ENCODE measurements at regions not wholly inside any gene's neighbourhood (a gene's known extent, or its start where the extent isn't known, plus 50 kb on each side); places are given as distances from the start of the nearest gene placed in this dataset.

GRCh38 chr12:115374480-115375185 lies 690.7 kb upstream of the TBX3 start:
- POLR2A ChIA-PET (ENCODE audit: unreplicated experiment), result interaction anchor here (0.6 kb wide), 1 partner anchor 690 kb away, joined by 3 read pairs; the partner anchor contains the start of gene TBX3
- CTCF ChIA-PET, result no interaction called here
- TF ChIP-seq CTCF (conservative IDR thresholded peaks at IDR 0.05; ENCODE audit: low read depth, low read length) (no peak), EZH2 (IDR thresholded peaks at IDR 0.05; ENCODE audit: low read length, unreplicated experiment) (no peak), EZH2phosphoT487 (IDR thresholded peaks at IDR 0.05; ENCODE audit: borderline replicate concordance, low read length) (no peak)
- Histone ChIP-seq H4K20me1 (ENCODE audit: low read length) (no peaks in the 10 kb centered on the region), H3K4me2 (ENCODE audit: low read length) (peak overlapping the region; percentile 38), H3K36me3 (ENCODE audit: low read depth, low read length) (no peaks in the 10 kb centered on the region), H3F3A (ENCODE audit: low read length, unreplicated experiment) (no peaks in the 10 kb centered on the region), H3K27me3 (ENCODE audit: low read length) (no peaks in the 10 kb centered on the region), H2AFZ (ENCODE audit: low read length) (peak overlapping the region; percentile 57; the same call in 1 of the 2 replicates), H3K4me1 (ENCODE audit: insufficient read depth, low read length) (peaks cover 22% of the 10 kb centered on the region), H3K9me3 (ENCODE audit: low read length) (no peaks in the 10 kb centered on the region), H3K9me2 (replicated peaks; ENCODE audit: low read length) (no peaks in the 10 kb centered on the region), H3K9ac (ENCODE audit: low read length) (peak overlapping the region; percentile 3; the same call in 1 of the 2 replicates), H3K4me3 (ENCODE audit: low read length) (no peak overlapping the region), H3K79me2 (ENCODE audit: low read length) (no peaks in the 10 kb centered on the region), H3K27ac (ENCODE audit: low read length) (peak overlapping the region; percentile 68)
- intact Hi-C loops (cut with micrococcal nuclease), result no loop called here
- ATAC-seq, result no peak
- no TSS peak for BruUV-seq (replicated peaks)
- no peak for DNase-seq

DNA sequence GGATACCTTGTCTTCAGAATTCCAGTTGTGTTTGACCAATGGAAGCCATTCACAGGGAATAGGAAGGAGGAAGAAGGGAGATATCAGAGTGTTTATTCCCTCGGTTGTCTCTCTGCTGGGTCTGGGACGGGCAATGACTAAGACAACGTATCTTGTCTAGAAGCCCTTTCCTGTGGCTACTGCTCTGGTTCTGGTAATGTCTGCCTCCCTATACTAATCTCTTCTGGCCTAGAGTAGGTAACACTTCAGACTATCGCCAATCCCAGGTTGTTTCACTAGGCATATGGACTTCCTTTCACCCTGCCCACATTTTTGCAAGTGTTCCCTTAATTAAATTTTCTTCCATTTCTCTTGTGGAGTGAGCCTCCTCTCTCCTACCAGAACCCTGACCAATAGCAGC lies 687.7 kb upstream of the TBX3 start:
- POLR2A ChIA-PET (ENCODE audit: unreplicated experiment), result no interaction called here
- Histone ChIP-seq H3K9me3 (ENCODE audit: low read length) (no peaks in the 10 kb centered on the region), H3K4me2 (ENCODE audit: low read length) (no peak overlapping the region), H3K9me2 (replicated peaks; ENCODE audit: low read length) (no peaks in the 10 kb centered on the region), H2AFZ (ENCODE audit: low read length) (no peak overlapping the region), H3F3A (ENCODE audit: low read length, unreplicated experiment) (no peaks in the 10 kb centered on the region), H3K9ac (ENCODE audit: low read length) (no peak overlapping the region), H3K4me3 (ENCODE audit: low read length) (no peak overlapping the region), H3K27ac (ENCODE audit: low read length) (no peak overlapping the region), H3K27me3 (ENCODE audit: low read length) (no peaks in the 10 kb centered on the region), H3K4me1 (ENCODE audit: insufficient read depth, low read length) (peaks cover 15% of the 10 kb centered on the region), H3K79me2 (ENCODE audit: low read length) (no peaks in the 10 kb centered on the region), H4K20me1 (ENCODE audit: low read length) (no peaks in the 10 kb centered on the region), H3K36me3 (ENCODE audit: low read depth, low read length) (no peaks in the 10 kb centered on the region)
- BruUV-seq (replicated peaks), result no TSS peak
- DNase-seq (no peak), ATAC-seq (no peak)
- intact Hi-C loops (cut with micrococcal nuclease), result no loop called here
- CTCF ChIA-PET, result no interaction called here
- TF ChIP-seq CTCF (conservative IDR thresholded peaks at IDR 0.05; ENCODE audit: low read depth, low read length) (no peak), EZH2 (IDR thresholded peaks at IDR 0.05; ENCODE audit: low read length, unreplicated experiment) (no peak), EZH2phosphoT487 (IDR thresholded peaks at IDR 0.05; ENCODE audit: borderline replicate concordance, low read length) (no peak)

GRCh38 chr12:115370650-115371049 lies 686.7 kb upstream of the TBX3 start:
- Histone ChIP-seq H3K36me3 (ENCODE audit: low read depth, low read length) (no peaks in the 10 kb centered on the region), H3K9me2 (replicated peaks; ENCODE audit: low read length) (no peaks in the 10 kb centered on the region), H3F3A (ENCODE audit: low read length, unreplicated experiment) (no peaks in the 10 kb centered on the region), H3K9ac (ENCODE audit: low read length) (no peak overlapping the region), H3K4me3 (ENCODE audit: low read length) (no peak overlapping the region), H2AFZ (ENCODE audit: low read length) (no peak overlapping the region), H3K4me1 (ENCODE audit: insufficient read depth, low read length) (peaks cover 11% of the 10 kb centered on the region), H3K79me2 (ENCODE audit: low read length) (no peaks in the 10 kb centered on the region), H3K4me2 (ENCODE audit: low read length) (no peak overlapping the region), H3K27ac (ENCODE audit: low read length) (no peak overlapping the region), H3K9me3 (ENCODE audit: low read length) (no peaks in the 10 kb centered on the region), H4K20me1 (ENCODE audit: low read length) (no peaks in the 10 kb centered on the region), H3K27me3 (ENCODE audit: low read length) (no peaks in the 10 kb centered on the region)
- no peak for DNase-seq
- TF ChIP-seq CTCF (conservative IDR thresholded peaks at IDR 0.05; ENCODE audit: low read depth, low read length) (no peak), EZH2phosphoT487 (IDR thresholded peaks at IDR 0.05; ENCODE audit: borderline replicate concordance, low read length) (no peak), EZH2 (IDR thresholded peaks at IDR 0.05; ENCODE audit: low read length, unreplicated experiment) (no peak)
- no peak for ATAC-seq
- ChIA-PET POLR2A (ENCODE audit: unreplicated experiment) (no interaction called here), CTCF (no interaction called here)
- intact Hi-C loops (cut with micrococcal nuclease), result no loop called here
- no TSS peak for BruUV-seq (replicated peaks)
